HG03095 (cell line): ENCODE measurements at regions not wholly inside any gene's neighbourhood (a gene's known extent, or its start where the extent isn't known, plus 50 kb on each side); places are given as distances from the start of the nearest gene placed in this dataset.
"Not testable (repeated sequence)": the region's sequence is repeated elsewhere in the genome, so short reads cannot be mapped to it uniquely, and the experiment has no call there.

Experiments used
- ATAC-seq: cut with Tn5 transposase; IDR thresholded peaks from one replicate; pipeline ENCODE4 v1.9.1; 2021; ENCODE audit warnings: moderate library complexity; ENCODE audit not compliant: unreplicated experiment

GRCh38 chr1:73104749-73105148, 822.4 kb upstream of the NEGR1 start:
- ATAC-seq = no peak

GRCh38 chr1:73100216-73100615, 817.9 kb upstream of the NEGR1 start:
- ATAC-seq = no peak

GRCh38 chr1:73097917-73098316, 815.6 kb upstream of the NEGR1 start:
- no peak for ATAC-seq

GRCh38 chr1:73096841-73097240, 814.5 kb upstream of the NEGR1 start:
- no peak for ATAC-seq

- ATAC-seq = no peak
Measured at GRCh38 chr1:73092383-73092782, 810.0 kb upstream of the NEGR1 start.

- ATAC-seq = no peak
Measured at GRCh38 chr1:73066866-73067265, 784.5 kb upstream of the NEGR1 start.

GRCh38 chr1:73065339-73066041, 783.2 kb upstream of the NEGR1 start:
- ATAC-seq = no peak

GRCh38 chr1:73056826-73057225, 774.5 kb upstream of the NEGR1 start:
- no peak for ATAC-seq

GRCh38 chr1:73044241-73045036, 762.1 kb upstream of the NEGR1 start:
- no peak for ATAC-seq

GRCh38 chr1:73042403-73042802, 760.1 kb upstream of the NEGR1 start:
- no peak for ATAC-seq

- no peak for ATAC-seq
Measured at GRCh38 chr1:73040811-73041210, 758.5 kb upstream of the NEGR1 start.

- no peak for ATAC-seq
Measured at GRCh38 chr1:73034271-73034670, 751.9 kb upstream of the NEGR1 start.

- ATAC-seq = no peak
Measured at GRCh38 chr1:73033640-73034039, 751.3 kb upstream of the NEGR1 start.

- no peak for ATAC-seq
Measured at GRCh38 chr1:73029571-73029970, 747.2 kb upstream of the NEGR1 start.

- no peak for ATAC-seq
Measured at GRCh38 chr1:73026114-73026513, 743.8 kb upstream of the NEGR1 start.

GRCh38 chr1:73009938-73010337, 727.6 kb upstream of the NEGR1 start:
- ATAC-seq = no peak

GRCh38 chr1:73009311-73009710, 727.0 kb upstream of the NEGR1 start:
- no peak for ATAC-seq

GRCh38 chr1:72997624-72998023, 715.3 kb upstream of the NEGR1 start:
- ATAC-seq = no peak

GRCh38 chr1:72997041-72997440, 714.7 kb upstream of the NEGR1 start:
- no peak for ATAC-seq

- ATAC-seq = not testable (repeated sequence)
Measured at GRCh38 chr1:72987871-72988270, 705.5 kb upstream of the NEGR1 start.

GRCh38 chr1:72986591-72987290, 704.4 kb upstream of the NEGR1 start:
- ATAC-seq = no peak

- ATAC-seq = not testable (repeated sequence)
Measured at GRCh38 chr1:72985024-72985423, 702.7 kb upstream of the NEGR1 start.
